ENCODE measurements at regions not wholly inside any gene's neighbourhood (a gene's known extent, or its start where the extent isn't known, plus 50 kb on each side); places are given as distances from the start of the nearest gene placed in this dataset.

DNA sequence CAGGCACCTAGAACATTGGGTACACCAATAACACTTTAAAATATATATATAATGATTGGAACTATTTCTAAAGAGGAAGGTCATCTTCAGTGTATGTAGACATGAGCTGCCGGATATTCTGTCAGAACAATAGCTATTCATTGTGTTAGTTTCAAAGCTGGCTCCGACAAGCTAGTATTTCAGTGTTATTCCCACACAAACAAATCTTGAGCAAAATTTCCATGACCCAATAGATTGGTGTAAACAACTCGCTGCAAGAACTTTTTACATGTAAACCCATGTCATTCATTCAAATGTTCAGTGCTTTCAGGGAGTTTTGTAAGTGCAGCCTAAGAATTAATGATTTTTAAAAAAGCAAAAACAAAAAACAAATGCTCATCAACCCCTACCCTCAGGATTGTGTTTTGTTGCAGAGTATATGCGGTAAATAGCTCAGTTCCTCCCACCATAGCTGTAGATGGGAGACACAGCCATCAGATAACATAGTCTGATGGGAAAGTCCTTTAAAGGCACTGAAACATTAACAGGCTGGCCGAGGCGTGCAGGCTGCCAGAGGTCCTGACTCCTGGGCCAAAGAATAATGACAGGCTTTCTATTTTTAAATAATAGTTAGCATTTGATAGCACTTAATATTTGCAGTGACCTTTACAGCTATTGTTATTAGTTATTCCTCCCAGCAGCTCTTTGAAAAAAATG, 150.3 kb upstream of the ARHGAP5 start:
- no peak for TF ChIP-seq CBX8 (IDR thresholded peaks at IDR 0.05; ENCODE audit: borderline replicate concordance, low read depth, low read length)
- H3K23ac ChIP-seq (ENCODE audit: insufficient read length), result no peak overlapping the region
- no peak overlapping the region for H2AK5ac ChIP-seq (ENCODE audit: low read depth, low read length)
- H3K4me3 ChIP-seq (ENCODE audit: extremely low read depth in 1 of 4, insufficient read depth in 2 of 4, low read depth in 3 of 4, low read length in 4 of 4), result no peak overlapping the region
- H3K56ac ChIP-seq (replicated peaks; ENCODE audit: insufficient read length, low read depth, low read length), result no peak overlapping the region
- no peak for DNase-seq (ENCODE audit: low read depth in 1 of 2, low spot score in 2 of 2)
- H3K14ac ChIP-seq (ENCODE audit: insufficient read length), result no peak overlapping the region
- H4K91ac ChIP-seq (replicated peaks; ENCODE audit: insufficient read length, low read length), result no peak overlapping the region
- H4K8ac ChIP-seq (ENCODE audit: extremely low read depth, insufficient read depth, low read length), result no peak overlapping the region
- H3K4me1 ChIP-seq (replicated peaks in 1 of 4; ENCODE audit: control insufficient read depth in 3 of 4, insufficient read depth in 4 of 4, low read length in 3 of 4), result no peaks in the 10 kb centered on the region
- ChIA-PET CTCF (ENCODE audit: partially characterized antibody) (interaction anchor here (0.6 to 6.6 kb wide), 48 partner anchors 9 to 1125 kb away, joined by 3 to 38 read pairs (median 4); no protein-coding TSS in a partner anchor), POLR2A (ENCODE audit: partially characterized antibody) (no interaction called here)
- H4K20me1 ChIP-seq (replicated peaks in 1 of 2; ENCODE audit: control insufficient read depth in 1 of 2, insufficient read depth in 2 of 2, low read length in 2 of 2), result no peaks in the 10 kb centered on the region
- no peak overlapping the region for H3K27ac ChIP-seq (ENCODE audit: low read depth, low read length)
- H2BK20ac ChIP-seq (ENCODE audit: low read length), result no peak overlapping the region
- H3K36me3 ChIP-seq (ENCODE audit: control insufficient read depth in 2 of 4, insufficient read depth in 4 of 4, low read length in 3 of 4), result no peaks in the 10 kb centered on the region
- no peak overlapping the region for H3K4ac ChIP-seq (replicated peaks; ENCODE audit: insufficient read length, low read depth, low read length)
- no peaks in the 10 kb centered on the region for H3K9me3 ChIP-seq (ENCODE audit: insufficient read depth in 2 of 2, low read depth in 1 of 2, low read length in 1 of 2)
- H3K27me3 ChIP-seq (replicated peaks in 1 of 4; ENCODE audit: control insufficient read depth in 3 of 4, extremely low read depth in 1 of 4, insufficient read depth in 3 of 4, low read length in 3 of 4), result no peaks in the 10 kb centered on the region
- H4K5ac ChIP-seq (ENCODE audit: insufficient read length, low read depth, low read length), result no peak overlapping the region
- no peaks in the 10 kb centered on the region; the same call in 1 of the 2 replicates for H3K79me1 ChIP-seq (ENCODE audit: low read depth, low read length)
- no peak overlapping the region for H2BK15ac ChIP-seq (ENCODE audit: low read length)
- H2BK5ac ChIP-seq (ENCODE audit: low read depth, low read length), result no peak overlapping the region
- 87% methylated on average over 6 of the region's 6 CpGs; no CpG with 5 or more reads in 1 of the 2 experiments for WGBS, 2 experiments (ENCODE audit: extremely low coverage in 1 of 2, insufficient coverage in 1 of 2, insufficient read length in 1 of 2, insufficient replicate concordance in 2 of 2, low coverage in 1 of 2, low lambda C conversion rate in 2 of 2, missing lambda C conversion rate in 1 of 2)
- no peaks in the 10 kb centered on the region for H3K23me2 ChIP-seq (ENCODE audit: low read depth, low read length)
- H3K79me2 ChIP-seq (ENCODE audit: control insufficient read depth in 1 of 2, insufficient read depth in 2 of 2, low read length in 2 of 2), result no peaks in the 10 kb centered on the region
- H3K9ac ChIP-seq (replicated peaks in 1 of 4; ENCODE audit: extremely low read depth in 1 of 4, low read depth in 3 of 4, low read length in 3 of 4), result no peak overlapping the region
- FAIRE-seq, result no peak
- no peak overlapping the region for H2BK120ac ChIP-seq (replicated peaks; ENCODE audit: low read depth, low read length)
- no peak overlapping the region for H3K4me2 ChIP-seq (ENCODE audit: insufficient read depth in 1 of 2, low read depth in 2 of 2, low read length in 2 of 2)
- peak overlapping the region; percentile 72; the same call in 1 of the 2 replicates for H2AFZ ChIP-seq (ENCODE audit: low read length)
- no peak overlapping the region for H2BK12ac ChIP-seq (ENCODE audit: low read depth, low read length)
- no peak overlapping the region for H3K18ac ChIP-seq (ENCODE audit: extremely low read depth, low read length)

All from H1 (cell line).